GM19397 (cell line): ENCODE measurements at regions not wholly inside any gene's neighbourhood (a gene's known extent, or its start where the extent isn't known, plus 50 kb on each side); places are given as distances from the start of the nearest gene placed in this dataset.
"Not testable (repeated sequence)": the region's sequence is repeated elsewhere in the genome, so short reads cannot be mapped to it uniquely, and the experiment has no call there.

Source experiments
- ATAC-seq: cut with Tn5 transposase; IDR thresholded peaks from one replicate; pipeline ENCODE4 v1.9.1; 2021; ENCODE audit warnings: mild to moderate bottlenecking, moderate library complexity; ENCODE audit not compliant: unreplicated experiment

DNA sequence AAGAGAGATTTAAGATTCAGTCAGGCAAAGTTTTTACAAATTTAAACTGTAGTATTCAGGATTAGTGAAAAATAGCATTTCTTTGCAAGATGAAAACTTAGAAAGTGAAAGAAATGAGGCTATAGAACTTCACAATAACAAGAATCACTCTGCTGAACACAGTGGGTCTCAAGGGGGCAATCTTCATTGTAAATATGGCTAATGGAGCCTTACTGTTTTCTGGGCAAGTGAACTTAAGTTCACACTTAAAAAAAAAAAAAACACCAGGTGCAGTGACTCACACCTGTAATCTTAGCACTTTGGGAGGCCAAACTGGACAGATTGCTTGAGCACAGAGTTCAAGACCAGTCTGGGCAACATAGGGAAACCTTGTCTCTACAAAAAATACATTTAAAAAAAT lies 175.9 kb upstream of the SNX2 start:
- ATAC-seq, result no peak

DNA sequence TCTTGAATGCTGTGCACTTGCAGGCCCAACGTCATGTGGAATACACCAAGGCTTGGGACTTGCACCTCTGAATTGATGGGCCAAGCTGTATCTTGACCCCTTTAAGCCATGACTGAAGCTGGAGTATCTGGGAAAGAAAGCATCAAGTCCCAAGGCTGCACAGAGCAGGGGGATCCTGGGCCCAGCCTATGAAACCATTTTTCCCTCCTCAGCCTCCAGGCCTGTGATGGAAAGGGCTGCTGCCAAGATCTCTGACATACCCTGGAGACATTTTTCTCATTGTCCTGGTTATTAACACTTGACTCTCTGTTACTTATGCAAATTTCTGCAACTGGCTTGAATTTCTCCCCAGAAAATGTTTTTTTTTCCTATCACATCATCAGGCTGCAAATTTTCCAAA lies 174.0 kb upstream of the SNX2 start:
- ATAC-seq, result no peak

DNA sequence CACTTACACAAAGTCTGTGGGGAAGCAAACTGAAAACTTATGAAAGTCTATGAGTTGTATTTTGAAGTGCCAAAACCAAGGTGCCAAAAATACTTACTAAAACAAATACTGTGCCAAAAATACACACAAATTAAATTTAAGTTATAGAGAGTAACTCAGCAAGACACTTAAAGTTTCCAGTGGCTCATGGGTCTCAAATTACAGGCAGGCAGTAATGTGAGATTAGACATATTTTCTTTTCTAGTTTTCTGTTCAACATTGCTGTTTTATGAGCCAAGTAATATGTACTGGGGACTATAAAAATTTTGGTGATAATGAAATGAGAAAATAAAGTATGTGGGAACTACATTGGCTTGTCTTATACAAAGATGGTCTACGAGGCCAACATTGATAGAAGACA lies 172.2 kb upstream of the SNX2 start:
- ATAC-seq, result no peak

DNA sequence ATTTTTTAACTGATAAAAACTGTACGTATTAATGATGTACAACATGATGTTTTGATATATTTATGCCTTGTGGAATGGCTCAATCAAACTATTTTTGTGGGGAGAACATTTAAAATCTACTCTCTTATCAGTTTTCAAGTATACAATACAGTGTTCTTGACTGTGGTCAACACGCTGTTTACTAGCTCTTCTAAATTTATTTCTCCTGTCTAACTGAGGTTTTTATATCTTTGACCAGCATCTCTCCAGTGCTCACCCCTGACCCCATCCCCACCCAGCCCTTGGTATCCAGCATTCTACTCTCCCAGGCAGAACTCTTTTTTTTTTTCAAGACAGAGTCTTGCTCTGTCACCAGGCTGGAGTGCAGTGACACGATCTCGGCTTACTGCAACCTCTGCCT lies 169.6 kb upstream of the SNX2 start:
- ATAC-seq, result no peak

DNA sequence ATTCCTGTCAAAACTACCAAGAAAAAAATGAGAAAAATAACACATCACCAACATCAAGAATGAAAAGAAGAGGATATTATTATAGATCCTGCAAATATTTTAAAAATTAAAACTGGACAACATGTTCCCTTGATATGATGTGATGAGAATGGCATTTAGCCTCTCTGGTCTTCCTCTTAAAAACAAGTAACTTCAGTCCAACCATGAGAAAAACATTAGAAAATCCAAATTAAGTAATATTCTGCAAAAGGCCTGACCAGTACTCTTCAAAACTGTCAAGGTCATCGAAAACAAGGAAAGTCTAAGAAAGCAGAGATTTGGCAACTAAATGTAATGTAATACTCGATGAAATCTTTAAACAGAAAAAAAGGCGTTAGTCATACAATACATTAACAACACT lies 167.1 kb upstream of the SNX2 start:
- ATAC-seq, result no peak

DNA sequence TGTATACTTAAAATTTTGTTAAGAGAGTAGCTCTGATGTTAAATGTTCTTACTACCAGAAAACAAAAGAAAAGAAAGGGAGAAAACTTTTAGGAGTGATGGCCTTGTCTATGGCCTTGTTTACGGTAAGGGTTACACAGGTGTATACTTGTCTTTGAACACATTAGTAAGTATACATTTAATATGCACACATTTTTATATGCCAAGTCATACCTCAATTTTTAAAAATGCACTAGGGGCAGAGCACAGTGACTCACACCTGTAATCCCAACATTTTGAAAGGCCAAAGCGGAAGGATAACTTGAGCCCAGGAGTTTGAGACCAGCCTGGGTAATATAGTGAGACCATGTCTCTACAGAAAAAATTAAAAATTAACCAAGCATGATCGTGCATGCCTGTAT lies 166.7 kb upstream of the SNX2 start:
- ATAC-seq, result no peak

GRCh38 chr5:122611406-122611805 lies 163.5 kb upstream of the SNX2 start:
- ATAC-seq, result no peak

DNA sequence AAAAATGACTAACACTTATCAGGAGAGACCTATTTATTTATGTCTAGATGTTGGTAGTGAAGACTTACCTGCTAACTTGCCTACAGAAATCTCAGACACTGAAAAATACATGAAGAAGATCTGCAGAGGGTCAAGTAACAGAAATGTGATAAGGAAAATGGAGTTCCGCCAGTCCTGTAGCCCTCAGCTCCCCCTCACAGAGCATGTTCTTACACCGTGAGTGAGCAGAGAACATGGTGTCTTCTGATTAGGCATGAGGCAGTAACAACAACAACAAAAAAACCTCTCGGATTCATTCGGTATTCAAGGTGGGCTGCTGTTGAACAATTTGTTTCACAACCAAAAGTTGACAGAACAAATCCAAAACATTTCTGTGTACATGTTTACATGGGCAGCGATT lies 162.0 kb upstream of the SNX2 start:
- no peak for ATAC-seq

DNA sequence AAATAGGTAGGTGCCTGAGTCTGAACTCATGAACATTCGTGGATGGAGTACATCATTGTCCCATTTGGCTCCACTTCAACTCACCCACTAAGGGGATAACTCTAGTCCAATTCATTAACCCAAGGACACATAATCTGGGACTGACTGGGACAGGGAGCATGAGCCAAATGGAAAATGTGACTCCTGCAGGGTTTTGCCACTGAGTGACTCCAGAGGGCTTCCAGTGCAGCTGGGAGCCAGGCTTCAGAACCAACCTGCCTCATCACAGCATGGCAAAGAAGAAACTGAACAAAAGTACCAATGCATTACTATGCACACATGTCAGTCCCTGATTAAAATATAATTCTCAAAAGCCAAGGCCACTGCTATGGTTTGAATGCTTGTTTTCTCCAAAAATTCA lies 159.7 kb upstream of the SNX2 start:
- no peak for ATAC-seq

DNA sequence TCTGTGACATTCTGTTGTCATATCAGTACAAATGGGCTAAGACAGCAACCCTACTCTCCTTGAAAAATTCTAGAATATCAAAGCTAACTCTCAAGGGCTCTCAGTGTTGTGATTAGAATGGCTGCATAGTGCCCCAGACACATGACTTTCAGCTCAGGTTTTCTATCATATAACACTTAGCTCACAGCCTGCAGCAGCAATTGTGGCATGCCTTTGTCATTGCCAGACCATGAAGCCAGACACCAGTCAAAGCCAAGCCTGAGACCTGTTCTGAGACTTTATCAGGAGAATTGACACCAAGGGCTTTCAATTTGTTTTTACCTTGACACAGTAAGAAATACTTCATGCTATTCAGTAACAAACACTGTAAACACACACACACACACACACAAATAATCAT lies 159.0 kb upstream of the SNX2 start:
- ATAC-seq, result no peak

DNA sequence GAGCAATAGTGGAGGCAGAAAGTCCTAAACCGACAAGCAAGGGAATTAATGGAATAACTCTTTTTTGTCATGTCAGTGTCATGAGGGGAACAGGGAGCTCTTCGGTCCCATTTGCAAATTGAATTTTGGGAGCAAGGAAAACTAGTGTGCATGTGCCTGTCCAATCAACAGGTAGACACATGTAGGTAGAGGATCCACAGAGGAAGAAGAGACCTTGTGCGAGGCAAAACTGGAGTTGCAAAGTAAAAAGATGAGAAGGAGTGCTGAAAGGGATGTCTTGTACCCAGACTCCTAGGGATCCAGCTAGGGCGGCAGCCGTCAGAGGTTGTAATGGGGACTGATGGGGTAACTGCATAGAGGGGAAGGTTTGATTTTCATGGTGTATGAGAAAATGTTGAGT lies 156.8 kb upstream of the SNX2 start:
- ATAC-seq, result not testable (repeated sequence)

DNA sequence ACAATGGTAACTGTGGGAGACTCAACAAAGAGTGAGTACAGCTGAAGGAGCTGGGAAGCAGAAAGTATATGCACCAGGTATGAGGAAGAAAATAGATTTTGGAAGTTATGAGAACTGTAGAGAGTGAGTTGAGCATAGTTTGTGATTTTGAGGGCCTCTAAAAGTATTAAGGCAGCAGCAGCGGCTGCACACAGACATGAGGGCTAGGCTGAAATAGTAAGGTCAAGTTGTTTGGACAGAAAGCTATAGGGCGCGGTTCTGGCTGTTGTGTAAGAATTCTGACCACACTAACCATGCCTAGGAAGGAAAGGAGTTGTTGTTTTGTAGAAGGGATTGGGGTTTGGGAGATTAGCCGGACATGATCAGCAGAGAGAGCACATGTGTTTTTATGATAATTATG lies 154.1 kb upstream of the SNX2 start:
- not testable (repeated sequence) for ATAC-seq

DNA sequence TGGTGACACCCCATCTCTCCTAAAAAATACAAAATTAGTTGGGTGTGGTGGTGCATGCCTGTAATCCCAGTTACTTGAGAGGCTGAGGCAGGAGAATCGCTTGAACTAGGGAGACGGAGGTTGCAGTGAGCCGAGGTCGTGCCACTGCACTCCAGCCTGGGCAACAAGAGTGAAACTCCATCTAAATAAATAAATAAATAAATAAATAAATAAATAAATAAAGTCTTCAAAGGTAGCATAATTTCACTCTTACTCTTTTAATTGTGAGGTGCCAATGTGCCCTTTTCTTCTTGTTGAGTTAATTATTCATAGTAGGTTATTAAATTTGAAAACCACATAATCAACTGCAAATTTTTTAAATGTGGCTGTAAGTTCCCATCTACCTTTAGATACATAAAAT lies 146.2 kb upstream of the SNX2 start:
- ATAC-seq, result not testable (repeated sequence)

DNA sequence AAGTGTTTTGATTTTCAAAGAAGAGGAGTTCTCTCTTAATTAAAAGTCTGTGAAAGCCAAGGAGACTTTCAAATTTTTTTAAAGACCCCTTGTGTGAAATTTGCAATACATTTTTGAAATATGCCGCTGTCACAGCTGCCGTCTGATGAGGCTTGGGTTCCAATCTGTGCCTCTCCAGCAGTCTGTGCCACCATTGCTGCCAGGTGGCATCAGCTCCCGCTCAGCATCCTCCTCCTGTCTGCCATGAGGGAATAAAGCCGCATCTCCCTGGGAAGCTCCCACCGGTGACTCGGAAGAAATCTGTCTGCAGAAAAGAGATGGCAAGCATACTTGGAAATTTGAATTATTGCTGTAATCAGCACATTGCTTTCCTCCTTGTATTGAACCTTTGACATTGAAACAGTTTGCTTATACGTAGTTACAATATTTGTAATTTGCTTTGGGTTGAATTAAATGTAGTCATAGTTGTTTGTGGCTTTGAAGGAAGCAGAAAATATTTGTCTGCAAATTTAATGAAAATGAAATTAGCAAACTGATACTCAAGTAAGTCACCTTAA lies 145.7 kb upstream of the SNX2 start:
- ATAC-seq, result no peak

DNA sequence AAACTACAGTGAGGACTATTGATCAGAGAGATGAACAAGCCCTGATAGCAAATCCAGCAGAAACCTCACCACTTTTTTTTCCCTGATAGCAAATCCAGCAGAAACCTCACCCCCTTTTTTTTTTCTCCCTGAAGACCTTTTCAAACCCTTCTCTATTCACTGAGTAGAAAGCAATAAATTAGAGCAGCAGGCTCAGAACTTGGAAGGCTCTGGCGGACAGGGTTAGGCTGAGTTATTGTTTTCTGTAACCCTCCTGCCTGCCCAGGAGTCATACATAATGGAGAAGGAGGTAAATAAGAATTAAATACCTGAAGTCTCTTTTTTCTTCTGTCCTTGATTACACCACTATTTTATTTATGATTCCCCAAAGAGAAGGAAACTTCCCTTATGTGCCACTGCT lies 136.3 kb upstream of the SNX2 start:
- ATAC-seq, result no peak

GRCh38 chr5:122639033-122639432 lies 135.8 kb upstream of the SNX2 start:
- ATAC-seq, result no peak

GRCh38 chr5:122639864-122640263 lies 135.0 kb upstream of the SNX2 start:
- ATAC-seq, result no peak

DNA sequence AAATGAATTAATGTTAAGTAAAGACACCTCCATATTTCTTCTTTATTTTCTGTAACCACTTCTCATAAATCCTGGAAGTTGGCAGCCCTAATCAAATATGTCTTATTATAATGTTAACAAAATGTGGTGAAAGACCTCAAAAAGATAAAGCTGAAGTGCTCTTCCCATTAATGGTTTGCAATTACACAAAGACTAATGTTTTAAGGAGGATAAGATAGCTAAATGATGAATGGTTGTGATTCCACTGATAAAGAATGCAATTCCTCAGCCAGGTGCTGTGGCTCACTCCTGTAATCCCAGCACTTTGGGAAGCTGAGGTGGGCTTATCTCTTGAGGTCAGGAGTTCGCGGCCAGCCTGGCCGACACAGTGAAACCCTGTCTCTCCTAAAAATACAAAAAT lies 125.8 kb upstream of the SNX2 start:
- no peak for ATAC-seq

DNA sequence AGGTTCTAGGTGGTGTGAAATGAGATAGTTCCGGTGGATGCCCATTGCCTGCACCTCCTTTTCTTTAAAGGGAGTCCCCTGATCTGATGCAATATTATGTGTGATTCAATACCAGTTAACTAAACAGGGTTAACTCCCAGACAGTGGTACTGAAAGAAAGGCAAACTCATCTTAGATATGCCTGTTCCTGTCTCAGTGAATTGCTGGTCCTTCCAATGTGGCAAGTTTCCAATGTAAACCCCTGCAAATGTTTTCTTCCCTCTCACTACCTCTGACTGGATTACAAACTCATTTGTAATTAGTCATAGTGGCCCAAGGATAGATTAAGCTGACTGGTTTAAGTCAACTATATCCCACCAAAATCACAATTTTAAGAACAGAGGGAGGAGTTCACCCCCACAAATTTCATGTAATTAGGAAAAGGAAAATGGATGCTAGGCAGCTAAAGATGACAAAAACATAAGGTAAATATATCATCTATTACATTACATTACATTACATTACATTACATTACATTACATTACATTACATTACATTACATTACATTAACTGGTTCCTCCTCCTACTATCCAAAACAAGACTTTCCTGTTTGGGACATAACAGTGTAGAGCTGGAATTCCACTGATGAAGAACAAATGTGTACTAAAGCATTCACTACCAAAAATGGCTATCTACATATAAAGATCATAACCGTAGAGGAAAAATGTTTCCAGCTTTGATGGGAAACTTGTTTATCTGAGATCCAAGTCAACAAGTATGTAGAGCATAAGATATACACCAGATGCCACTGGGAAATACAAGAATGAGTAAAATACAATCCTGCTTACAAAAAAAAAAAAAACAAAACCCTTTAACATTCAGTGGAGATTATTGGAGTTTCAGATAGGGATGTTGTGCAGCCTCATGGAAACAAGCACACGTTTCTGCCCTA lies 121.5 kb upstream of the SNX2 start:
- no peak for ATAC-seq

GRCh38 chr5:122656160-122656559 lies 118.7 kb upstream of the SNX2 start:
- ATAC-seq, result no peak

- no peak for ATAC-seq
Measured at GRCh38 chr5:122656577-122656976, 118.3 kb upstream of the SNX2 start.

DNA sequence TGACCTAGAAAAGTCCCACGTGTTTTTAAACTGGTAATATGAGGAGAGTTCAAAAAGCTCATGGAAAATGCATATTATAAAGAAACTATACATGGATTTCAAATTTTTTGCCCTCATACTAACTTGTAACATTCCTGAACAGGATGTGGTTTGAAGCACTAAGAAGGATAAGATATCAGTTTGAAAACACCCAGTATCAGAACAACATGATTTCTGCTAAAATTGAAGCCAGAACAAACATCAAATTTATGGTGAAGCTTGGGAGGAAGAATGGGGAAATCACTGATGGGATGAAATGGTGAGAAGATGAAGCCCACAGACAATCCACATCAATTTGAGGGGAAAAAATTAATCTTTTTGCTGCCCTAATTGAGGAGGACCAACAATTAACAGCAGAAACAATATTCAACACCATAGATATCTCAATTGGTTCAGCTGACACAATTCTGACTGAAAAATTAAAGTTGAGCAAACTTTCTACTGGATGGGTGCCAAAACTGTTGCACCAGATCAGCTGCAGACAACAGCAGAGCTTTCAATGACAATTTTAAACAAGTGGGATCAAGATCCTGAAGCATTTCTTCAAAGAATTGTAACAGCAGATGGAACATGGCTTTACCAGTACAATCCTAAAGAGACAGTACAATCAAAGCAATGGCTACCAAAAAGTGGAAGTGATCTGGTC lies 113.2 kb upstream of the SNX2 start:
- ATAC-seq, result no peak
